NT2/D1 (cell line): ENCODE measurements at regions not wholly inside any gene's neighbourhood (a gene's known extent, or its start where the extent isn't known, plus 50 kb on each side); places are given as distances from the start of the nearest gene placed in this dataset.

Experiments used
- DNase-seq: peaks from one replicate; pipeline ENCODE4 v3.0.0-alpha.2; 2011; ENCODE audit warnings: low read depth, low spot score
- H3K27me3 ChIP-seq: 2 replicates; pipeline ENCODE4 v1.6.0; 2011; ENCODE audit warnings: mild to moderate bottlenecking; ENCODE audit not compliant: insufficient read length, insufficient read depth
- H3K36me3 ChIP-seq: 2 replicates; pipeline ENCODE4 v1.6.1; 2011; ENCODE audit warnings: mild to moderate bottlenecking, low read length, mixed read lengths; ENCODE audit not compliant: insufficient read depth, insufficient read length
- H3K4me1 ChIP-seq: 2 replicates; pipeline ENCODE4 v1.5.1; 2011; ENCODE audit not compliant: insufficient read depth, insufficient read length
- H3K4me3 ChIP-seq: 2 replicates; pipeline ENCODE4 v1.5.1; 2011; ENCODE audit warnings: low read depth; ENCODE audit not compliant: insufficient read length
- H3K9ac ChIP-seq: 2 replicates; pipeline ENCODE4 v1.6.0; 2011; ENCODE audit warnings: low read depth; ENCODE audit not compliant: insufficient read length
- H3K9me3 ChIP-seq: 2 replicates; pipeline ENCODE4 v1.5.1; 2011; ENCODE audit warnings: mild to moderate bottlenecking, low read length; ENCODE audit not compliant: insufficient read depth
- SUZ12 ChIP-seq: IDR thresholded peaks from 2 replicates; pipeline ENCODE4 v1.6.1; 2011; ENCODE audit not compliant: insufficient read length, insufficient read depth; ENCODE audit errors: extremely low read depth
- YY1 ChIP-seq: IDR thresholded peaks from 2 replicates; pipeline ENCODE4 v1.6.1; 2011; ENCODE audit not compliant: insufficient read length, insufficient read depth
- ZNF274 ChIP-seq: IDR thresholded peaks from 2 replicates; pipeline ENCODE4 v1.6.1; 2011; ENCODE audit warnings: mild to moderate bottlenecking, low read depth, low read length

GRCh38 chr6:143581835-143582480 lies 70.4 kb upstream of the FUCA2 start:
- DNase-seq, result no peak
- H3K27me3 ChIP-seq, result no peaks in the 10 kb centered on the region
- no peak overlapping the region for H3K4me3 ChIP-seq
- H3K9me3 ChIP-seq, result no peaks in the 10 kb centered on the region
- no peaks in the 10 kb centered on the region for H3K36me3 ChIP-seq
- TF ChIP-seq SUZ12 (no peak), ZNF274 (no peak), YY1 (no peak)
- H3K4me1 ChIP-seq, result no peaks in the 10 kb centered on the region
- no peak overlapping the region for H3K9ac ChIP-seq

GRCh38 chr6:143579703-143580102 lies 68.2 kb upstream of the FUCA2 start:
- no peaks in the 10 kb centered on the region for H3K9me3 ChIP-seq
- DNase-seq, result no peak
- no peaks in the 10 kb centered on the region for H3K27me3 ChIP-seq
- no peak overlapping the region for H3K9ac ChIP-seq
- no peaks in the 10 kb centered on the region for H3K4me1 ChIP-seq
- no peak overlapping the region for H3K4me3 ChIP-seq
- H3K36me3 ChIP-seq, result no peaks in the 10 kb centered on the region
- TF ChIP-seq ZNF274, result no peak
- no peak for TF ChIP-seq YY1
- TF ChIP-seq SUZ12, result no peak

- Histone ChIP-seq H3K27me3 (no peaks in the 10 kb centered on the region), H3K36me3 (no peaks in the 10 kb centered on the region), H3K4me3 (no peak overlapping the region), H3K9me3 (no peaks in the 10 kb centered on the region; the same call in 1 of the 2 replicates), H3K4me1 (no peaks in the 10 kb centered on the region), H3K9ac (no peak overlapping the region)
- no peak for TF ChIP-seq SUZ12
- no peak for TF ChIP-seq YY1
- no peak for TF ChIP-seq ZNF274
- DNase-seq, result no peak
Measured at GRCh38 chr6:143578054-143578453, 66.5 kb upstream of the FUCA2 start.

- Histone ChIP-seq H3K4me3 (no peak overlapping the region), H3K9ac (no peak overlapping the region), H3K9me3 (no peaks in the 10 kb centered on the region; the same call in 1 of the 2 replicates), H3K4me1 (no peaks in the 10 kb centered on the region), H3K27me3 (no peaks in the 10 kb centered on the region), H3K36me3 (no peaks in the 10 kb centered on the region)
- no peak for DNase-seq
- TF ChIP-seq YY1 (no peak), ZNF274 (no peak), SUZ12 (no peak)
Measured at GRCh38 chr6:143575901-143576426, 64.4 kb upstream of the FUCA2 start.

GRCh38 chr6:143575440-143575839 lies 63.9 kb upstream of the FUCA2 start:
- Histone ChIP-seq H3K4me3 (no peak overlapping the region), H3K9ac (no peak overlapping the region), H3K27me3 (no peaks in the 10 kb centered on the region), H3K36me3 (no peaks in the 10 kb centered on the region), H3K9me3 (no peaks in the 10 kb centered on the region; the same call in 1 of the 2 replicates), H3K4me1 (no peaks in the 10 kb centered on the region)
- TF ChIP-seq ZNF274 (no peak), SUZ12 (no peak), YY1 (no peak)
- peak; percentile 60 for DNase-seq

- Histone ChIP-seq H3K27me3 (no peaks in the 10 kb centered on the region), H3K4me3 (no peak overlapping the region), H3K4me1 (no peaks in the 10 kb centered on the region), H3K9ac (no peak overlapping the region), H3K9me3 (no peaks in the 10 kb centered on the region; the same call in 1 of the 2 replicates), H3K36me3 (no peaks in the 10 kb centered on the region)
- no peak for DNase-seq
- TF ChIP-seq ZNF274 (no peak), SUZ12 (no peak), YY1 (no peak)
Measured at GRCh38 chr6:143570147-143570853, 58.8 kb upstream of the FUCA2 start.

GRCh38 chr6:143569040-143569439 lies 57.5 kb upstream of the FUCA2 start:
- DNase-seq, result no peak
- H3K4me3 ChIP-seq, result no peak overlapping the region
- no peak overlapping the region for H3K9ac ChIP-seq
- no peaks in the 10 kb centered on the region; the same call in 1 of the 2 replicates for H3K9me3 ChIP-seq
- H3K27me3 ChIP-seq, result no peaks in the 10 kb centered on the region
- no peaks in the 10 kb centered on the region for H3K36me3 ChIP-seq
- no peaks in the 10 kb centered on the region for H3K4me1 ChIP-seq
- TF ChIP-seq YY1, result no peak
- TF ChIP-seq SUZ12, result no peak
- TF ChIP-seq ZNF274, result no peak
